Rectal smooth muscle tissue (tissue), 1 donor: ENCODE measurements at regions not wholly inside any gene's neighbourhood (a gene's known extent, or its start where the extent isn't known, plus 50 kb on each side); places are given as distances from the start of the nearest gene placed in this dataset.

Experiments used
- H3K27ac ChIP-seq: one replicate; pipeline ENCODE4 v1.7.0; 2013; ENCODE audit warnings: low read depth, low read length, inconsistent platforms
- H3K27me3 ChIP-seq: one replicate; pipeline ENCODE4 v1.7.0; 2013; ENCODE audit warnings: low read length; ENCODE audit not compliant: control insufficient read depth, insufficient read depth
- H3K36me3 ChIP-seq: one replicate; pipeline ENCODE4 v1.7.0; 2013; ENCODE audit warnings: low read length; ENCODE audit not compliant: control insufficient read depth, insufficient read depth
- H3K4me1 ChIP-seq: one replicate; pipeline ENCODE4 v1.7.0; 2013; ENCODE audit warnings: low read length; ENCODE audit not compliant: control insufficient read depth, insufficient read depth
- H3K4me3 ChIP-seq: one replicate; pipeline ENCODE4 v1.7.0; 2013; ENCODE audit warnings: low read length
- H3K9ac ChIP-seq: one replicate; pipeline ENCODE4 v1.7.0; 2013; ENCODE audit warnings: low read length

- H3K4me3 ChIP-seq: no peak overlapping the region
Measured at GRCh38 chr4:163631288-163631687, 136.8 kb downstream of the TMA16 start.

GRCh38 chr4:163638909-163639308 lies 144.4 kb downstream of the TMA16 start:
- Histone ChIP-seq H3K27me3 (no peaks in the 10 kb centered on the region), H3K4me3 (no peak overlapping the region), H3K9ac (no peak overlapping the region), H3K4me1 (no peaks in the 10 kb centered on the region), H3K27ac (no peak overlapping the region), H3K36me3 (no peaks in the 10 kb centered on the region)

More at GRCh38 chr4:163631288-163631687, 136.8 kb downstream of the TMA16 start:
- Histone ChIP-seq H3K9ac (no peak overlapping the region), H3K27me3 (no peaks in the 10 kb centered on the region), H3K36me3 (no peaks in the 10 kb centered on the region), H3K27ac (no peak overlapping the region), H3K4me1 (no peaks in the 10 kb centered on the region)

GRCh38 chr4:163649557-163650091 lies 155.1 kb downstream of the TMA16 start:
- no peak overlapping the region for H3K27ac ChIP-seq
- no peak overlapping the region for H3K9ac ChIP-seq
- no peaks in the 10 kb centered on the region for H3K36me3 ChIP-seq
- H3K4me1 ChIP-seq: no peaks in the 10 kb centered on the region
- H3K27me3 ChIP-seq: no peaks in the 10 kb centered on the region
- no peak overlapping the region for H3K4me3 ChIP-seq

GRCh38 chr4:163651761-163652160 lies 157.3 kb downstream of the TMA16 start:
- Histone ChIP-seq H3K9ac (no peak overlapping the region), H3K27me3 (no peaks in the 10 kb centered on the region), H3K36me3 (no peaks in the 10 kb centered on the region), H3K4me3 (no peak overlapping the region), H3K27ac (no peak overlapping the region), H3K4me1 (no peaks in the 10 kb centered on the region)

GRCh38 chr4:163654621-163655020 lies 160.1 kb downstream of the TMA16 start:
- H3K27me3 ChIP-seq: no peaks in the 10 kb centered on the region
- H3K36me3 ChIP-seq: no peaks in the 10 kb centered on the region
- no peak overlapping the region for H3K4me3 ChIP-seq
- H3K27ac ChIP-seq: no peak overlapping the region
- no peak overlapping the region for H3K9ac ChIP-seq
- H3K4me1 ChIP-seq: no peaks in the 10 kb centered on the region

GRCh38 chr4:163660636-163661035 lies 166.1 kb downstream of the TMA16 start:
- H3K36me3 ChIP-seq: no peaks in the 10 kb centered on the region
- no peaks in the 10 kb centered on the region for H3K27me3 ChIP-seq
- H3K4me3 ChIP-seq: no peak overlapping the region
- H3K4me1 ChIP-seq: no peaks in the 10 kb centered on the region
- no peak overlapping the region for H3K9ac ChIP-seq
- H3K27ac ChIP-seq: no peak overlapping the region

- no peaks in the 10 kb centered on the region for H3K36me3 ChIP-seq
- H3K9ac ChIP-seq: no peak overlapping the region
- H3K27me3 ChIP-seq: no peaks in the 10 kb centered on the region
- no peaks in the 10 kb centered on the region for H3K4me1 ChIP-seq
- no peak overlapping the region for H3K27ac ChIP-seq
- H3K4me3 ChIP-seq: no peak overlapping the region
Measured at GRCh38 chr4:163662768-163663167, 168.3 kb downstream of the TMA16 start.

GRCh38 chr4:163663454-163664225 lies 169.2 kb downstream of the TMA16 start:
- no peak overlapping the region for H3K27ac ChIP-seq
- no peak overlapping the region for H3K9ac ChIP-seq
- H3K4me1 ChIP-seq: no peaks in the 10 kb centered on the region
- H3K27me3 ChIP-seq: no peaks in the 10 kb centered on the region
- H3K36me3 ChIP-seq: no peaks in the 10 kb centered on the region
- H3K4me3 ChIP-seq: no peak overlapping the region

- no peak overlapping the region for H3K27ac ChIP-seq
- no peaks in the 10 kb centered on the region for H3K36me3 ChIP-seq
- H3K27me3 ChIP-seq: no peaks in the 10 kb centered on the region
- H3K4me1 ChIP-seq: no peaks in the 10 kb centered on the region
- H3K9ac ChIP-seq: no peak overlapping the region
- H3K4me3 ChIP-seq: no peak overlapping the region
Measured at GRCh38 chr4:163665101-163665500, 170.6 kb downstream of the TMA16 start.

GRCh38 chr4:163665521-163666331 lies 171.2 kb downstream of the TMA16 start:
- Histone ChIP-seq H3K9ac (no peak overlapping the region), H3K36me3 (no peaks in the 10 kb centered on the region), H3K4me3 (no peak overlapping the region), H3K4me1 (no peaks in the 10 kb centered on the region), H3K27ac (no peak overlapping the region), H3K27me3 (no peaks in the 10 kb centered on the region)

GRCh38 chr4:163666332-163666873 lies 171.9 kb downstream of the TMA16 start:
- Histone ChIP-seq H3K4me1 (no peaks in the 10 kb centered on the region), H3K36me3 (no peaks in the 10 kb centered on the region), H3K27me3 (no peaks in the 10 kb centered on the region), H3K27ac (no peak overlapping the region), H3K9ac (no peak overlapping the region), H3K4me3 (no peak overlapping the region)

GRCh38 chr4:163672751-163673150 lies 178.3 kb downstream of the TMA16 start:
- Histone ChIP-seq H3K36me3 (no peaks in the 10 kb centered on the region), H3K4me3 (no peak overlapping the region), H3K9ac (no peak overlapping the region), H3K27me3 (no peaks in the 10 kb centered on the region), H3K27ac (no peak overlapping the region), H3K4me1 (no peaks in the 10 kb centered on the region)
